ENCODE measurements at regions not wholly inside any gene's neighbourhood (a gene's known extent, or its start where the extent isn't known, plus 50 kb on each side); places are given as distances from the start of the nearest gene placed in this dataset.
"Not testable (repeated sequence)": the region's sequence is repeated elsewhere in the genome, so short reads cannot be mapped to it uniquely, and the experiment has no call there.

DNA sequence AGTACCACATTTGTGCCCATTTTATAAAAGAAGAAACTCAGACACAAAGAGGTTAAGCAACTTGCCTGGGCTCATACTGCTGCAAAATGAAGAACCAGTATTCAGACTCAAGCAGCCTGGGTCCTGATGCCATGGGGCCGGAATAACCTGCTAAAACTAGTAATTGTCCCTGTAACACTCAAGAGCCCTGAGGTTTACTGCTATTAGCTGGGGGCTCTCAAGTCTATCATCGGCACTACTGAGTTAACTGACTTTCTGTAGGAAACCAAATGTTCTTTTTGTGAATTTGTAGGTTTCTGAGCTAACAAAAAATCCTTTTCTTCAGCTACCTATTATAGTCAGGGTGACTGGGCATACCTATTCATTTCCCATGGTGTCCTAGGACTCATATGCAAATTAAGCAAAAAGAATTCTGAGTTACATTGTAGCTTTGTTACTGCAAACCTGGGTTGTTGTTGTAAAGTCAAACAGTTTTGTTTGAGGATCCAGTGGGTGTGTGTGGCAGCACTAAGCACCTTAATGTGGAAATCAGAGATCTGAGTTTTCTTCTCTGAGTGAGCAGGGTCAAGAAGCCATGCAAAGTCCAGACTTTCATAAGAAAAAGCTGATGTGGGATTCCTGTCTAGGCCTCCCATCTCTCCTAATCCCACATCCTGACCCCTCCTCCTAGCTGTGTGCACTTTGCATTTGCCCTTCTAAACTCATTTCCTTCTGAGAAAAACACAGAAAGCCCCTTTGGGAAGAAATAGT lies 72.4 kb upstream of the TNP1 start:
- no peak for DNase-seq
- WGBS, 5 donors: 93 to 100% (median 98%) methylated on average over 2 of the region's 2 CpGs
- no peaks in the 10 kb centered on the region for H3K36me3 ChIP-seq
- intact Hi-C loops (cut with DNase I; ENCODE audit: low total_unique reads): no loop called here
- no peak overlapping the region for H3K4me3 ChIP-seq
- H3K9me3 ChIP-seq: no peaks in the 10 kb centered on the region
- no peak for TF ChIP-seq POLR2A (IDR thresholded peaks at IDR 0.05)
- TF ChIP-seq, protein P1, sequence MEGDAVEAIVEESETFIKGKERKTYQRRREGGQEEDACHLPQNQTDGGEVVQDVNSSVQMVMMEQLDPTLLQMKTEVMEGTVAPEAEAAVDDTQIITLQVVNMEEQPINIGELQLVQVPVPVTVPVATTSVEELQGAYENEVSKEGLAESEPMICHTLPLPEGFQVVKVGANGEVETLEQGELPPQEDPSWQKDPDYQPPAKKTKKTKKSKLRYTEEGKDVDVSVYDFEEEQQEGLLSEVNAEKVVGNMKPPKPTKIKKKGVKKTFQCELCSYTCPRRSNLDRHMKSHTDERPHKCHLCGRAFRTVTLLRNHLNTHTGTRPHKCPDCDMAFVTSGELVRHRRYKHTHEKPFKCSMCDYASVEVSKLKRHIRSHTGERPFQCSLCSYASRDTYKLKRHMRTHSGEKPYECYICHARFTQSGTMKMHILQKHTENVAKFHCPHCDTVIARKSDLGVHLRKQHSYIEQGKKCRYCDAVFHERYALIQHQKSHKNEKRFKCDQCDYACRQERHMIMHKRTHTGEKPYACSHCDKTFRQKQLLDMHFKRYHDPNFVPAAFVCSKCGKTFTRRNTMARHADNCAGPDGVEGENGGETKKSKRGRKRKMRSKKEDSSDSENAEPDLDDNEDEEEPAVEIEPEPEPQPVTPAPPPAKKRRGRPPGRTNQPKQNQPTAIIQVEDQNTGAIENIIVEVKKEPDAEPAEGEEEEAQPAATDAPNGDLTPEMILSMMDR (IDR thresholded peaks at IDR 0.05): no peak
- no peak for TF ChIP-seq EP300 (IDR thresholded peaks at IDR 0.05)
- no peak for TF ChIP-seq POLR2AphosphoS5 (IDR thresholded peaks at IDR 0.05)
- peaks cover 0 to 7% (median 3%) of the 10 kb centered on the region in 4 donors for H3K4me1 ChIP-seq
- no peaks in the 10 kb centered on the region for H3K27me3 ChIP-seq
- no peak overlapping the region for H3K27ac ChIP-seq

DNA sequence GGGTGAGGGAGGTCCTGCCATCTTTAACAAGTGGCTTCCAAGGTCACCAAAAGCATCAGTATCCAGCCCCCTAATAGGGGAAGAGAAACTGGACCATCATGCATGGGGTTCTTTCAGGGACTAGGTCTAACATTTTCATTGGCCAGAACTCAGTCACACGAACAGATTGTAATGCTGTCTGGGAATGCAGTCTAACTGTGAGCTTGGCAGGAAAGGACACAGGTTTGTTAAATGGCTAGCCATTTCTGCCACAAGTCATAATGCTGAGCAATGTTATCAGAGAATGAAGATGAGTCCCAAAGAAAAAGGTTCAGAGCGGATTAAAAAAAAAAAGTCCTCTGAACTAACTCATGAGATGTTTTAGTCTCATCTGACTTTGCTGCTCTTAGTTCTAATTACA lies 70.9 kb upstream of the TNP1 start:
- intact Hi-C loops (cut with DNase I; ENCODE audit: low total_unique reads): no loop called here
- TF ChIP-seq POLR2AphosphoS5 (IDR thresholded peaks at IDR 0.05): no peak
- no peak for TF ChIP-seq EP300 (IDR thresholded peaks at IDR 0.05)
- no peak for TF ChIP-seq POLR2A (IDR thresholded peaks at IDR 0.05)
- TF ChIP-seq, protein P1 (IDR thresholded peaks at IDR 0.05): no peak
- WGBS, 5 donors: 87 to 94% (median 93%) methylated on average over 2 of the region's 2 CpGs

DNA sequence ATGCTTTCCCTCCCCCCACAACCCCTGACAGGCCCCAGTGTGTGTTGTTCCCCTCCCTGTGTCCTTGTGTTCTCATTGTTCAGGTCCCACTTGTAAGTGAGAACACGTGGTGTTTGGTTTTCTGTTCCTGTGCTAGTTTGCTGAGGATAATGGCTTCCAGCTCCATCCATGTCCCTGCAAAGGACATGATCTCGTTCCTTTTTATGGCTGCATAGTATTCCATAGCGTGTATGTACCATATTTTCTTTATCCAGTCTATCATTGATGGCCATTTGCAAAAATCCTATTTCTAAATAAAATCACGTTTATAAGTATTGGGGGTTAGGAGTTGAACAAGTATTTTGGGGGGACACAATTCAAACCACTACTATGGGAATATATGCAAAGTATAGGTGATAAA lies 69.5 kb upstream of the TNP1 start:
- H3K27me3 ChIP-seq; H3K36me3 ChIP-seq; H3K9me3 ChIP-seq; H3K4me1 ChIP-seq; intact Hi-C loops (cut with DNase I; ENCODE audit: low total_unique reads); DNase-seq; H3K27ac ChIP-seq; H3K4me3 ChIP-seq: not testable (repeated sequence)
- WGBS, 5 donors: 85 to 91% (median 88%) methylated on average over 4 of the region's 4 CpGs

More for the DNA sequence above, 70.9 kb upstream of the TNP1 start:
- no peaks in the 10 kb centered on the region for H3K36me3 ChIP-seq
- no peaks in the 10 kb centered on the region for H3K9me3 ChIP-seq
- no peak overlapping the region for H3K27ac ChIP-seq
- DNase-seq: no peak
- no peaks in the 10 kb centered on the region for H3K27me3 ChIP-seq
- H3K4me1 ChIP-seq: no peaks in the 10 kb centered on the region
- no peak overlapping the region for H3K4me3 ChIP-seq

DNA sequence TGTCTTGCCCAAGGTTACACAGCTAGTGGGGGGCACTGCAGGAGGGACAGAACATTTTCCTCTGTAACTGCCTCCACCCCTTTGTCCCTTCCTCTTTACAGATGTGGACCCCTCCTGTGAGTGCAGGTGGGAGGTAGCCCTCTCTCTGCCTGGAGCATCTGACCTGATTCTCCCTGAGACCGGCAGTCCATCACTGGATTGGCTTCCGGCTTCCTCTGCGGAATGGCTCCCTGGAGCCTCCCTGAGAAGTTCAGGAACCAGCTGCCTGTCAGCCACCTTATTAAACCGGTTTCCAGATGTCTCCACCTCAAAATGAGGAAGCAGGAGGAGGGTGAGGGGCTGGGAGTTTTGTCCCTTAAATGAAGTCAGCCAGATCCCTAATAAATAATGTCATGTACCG lies 67.3 kb upstream of the TNP1 start:
- 66 to 80% (median 74%) methylated on average over 2 to 5 of the region's 5 CpGs for WGBS, 5 donors
- no peaks in the 10 kb centered on the region for H3K4me1 ChIP-seq
- intact Hi-C loops (cut with DNase I; ENCODE audit: low total_unique reads): no loop called here
- H3K27me3 ChIP-seq: no peaks in the 10 kb centered on the region
- TF ChIP-seq, protein P1 (IDR thresholded peaks at IDR 0.05): no peak
- no peak for TF ChIP-seq POLR2AphosphoS5 (IDR thresholded peaks at IDR 0.05)
- TF ChIP-seq EP300 (IDR thresholded peaks at IDR 0.05): no peak
- no peak for TF ChIP-seq POLR2A (IDR thresholded peaks at IDR 0.05)
- DNase-seq: no peak
- H3K36me3 ChIP-seq: no peaks in the 10 kb centered on the region
- no peak overlapping the region for H3K27ac ChIP-seq
- H3K9me3 ChIP-seq: no peaks in the 10 kb centered on the region
- no peak overlapping the region for H3K4me3 ChIP-seq

DNA sequence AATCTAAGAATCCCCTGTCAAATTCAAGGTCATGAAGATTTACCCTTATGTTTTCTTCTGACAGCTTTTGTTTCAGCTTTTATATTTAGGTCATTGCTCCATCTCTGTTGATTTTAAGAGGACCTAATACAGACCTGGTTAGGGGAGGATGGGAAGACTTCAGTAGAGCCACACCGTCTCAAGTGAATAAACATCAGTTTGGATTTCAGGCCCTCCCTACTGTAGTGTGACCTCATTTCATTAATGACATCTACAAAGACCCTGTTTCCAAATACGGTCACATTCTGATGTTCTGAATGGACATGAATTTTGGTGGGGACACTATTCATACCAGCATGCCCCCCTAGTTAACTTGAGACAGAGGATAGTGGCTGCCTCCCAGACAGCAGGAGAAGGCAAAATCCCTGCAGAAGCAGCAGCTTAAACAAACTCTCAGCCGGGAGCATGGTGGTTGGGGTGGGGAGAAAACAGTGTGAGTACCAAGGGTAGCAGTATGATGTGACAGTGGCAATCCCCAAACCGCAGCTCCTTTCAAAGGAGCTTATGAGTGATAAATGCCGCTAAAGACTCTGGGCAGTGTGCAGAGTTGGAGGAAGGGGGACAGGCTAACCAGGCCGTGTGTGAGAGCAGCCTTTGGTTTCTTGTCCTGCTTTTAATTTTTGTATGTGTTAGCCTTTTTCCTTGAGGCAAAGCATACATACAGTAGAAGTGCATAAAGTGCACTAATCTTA lies 65.9 kb upstream of the TNP1 start:
- Histone ChIP-seq H3K36me3 (no peaks in the 10 kb centered on the region), H3K4me3 (no peak overlapping the region), H3K27me3 (no peaks in the 10 kb centered on the region), H3K9me3 (no peaks in the 10 kb centered on the region), H3K4me1 (no peaks in the 10 kb centered on the region), H3K27ac (no peak overlapping the region)
- DNase-seq: no peak
- TF ChIP-seq, protein P1 (IDR thresholded peaks at IDR 0.05): no peak
- TF ChIP-seq EP300 (IDR thresholded peaks at IDR 0.05) (no peak), POLR2A (IDR thresholded peaks at IDR 0.05) (no peak), POLR2AphosphoS5 (IDR thresholded peaks at IDR 0.05) (no peak)
- intact Hi-C loops (cut with DNase I; ENCODE audit: low total_unique reads): no loop called here
- 64 to 87% (median 73%) methylated on average over 6 of the region's 6 CpGs for WGBS, 5 donors
